ENCODE measurements at regions not wholly inside any gene's neighbourhood (a gene's known extent, or its start where the extent isn't known, plus 50 kb on each side); places are given as distances from the start of the nearest gene placed in this dataset.
"Not testable (repeated sequence)": the region's sequence is repeated elsewhere in the genome, so short reads cannot be mapped to it uniquely, and the experiment has no call there.

GRCh38 chr12:58671196-58671595 is 249.1 kb downstream of the LRIG3 start:
- DNase-seq: no peak
- no peak overlapping the region for H3K4me3 ChIP-seq
- WGBS, 2 donors: 38 to 41% methylated on average over 3 of the region's 3 CpGs
- TF ChIP-seq CTCF (IDR thresholded peaks at IDR 0.05; ENCODE audit: control extremely low read depth, extremely low read depth): no peak
- H3K27ac ChIP-seq (ENCODE audit: low read depth in 1 of 2, low read length in 1 of 2): no peak overlapping the region
- H3K27me3 ChIP-seq (ENCODE audit: control insufficient read depth in 3 of 3, insufficient read depth in 3 of 3, low read length in 2 of 3): no peaks in the 10 kb centered on the region
- H3K4me1 ChIP-seq (ENCODE audit: control insufficient read depth in 5 of 5, insufficient read depth in 5 of 5, low read length in 5 of 5): no peaks in the 10 kb centered on the region
- ATAC-seq (ENCODE audit: insufficient read depth, low FRiP score): no peak
- H3K36me3 ChIP-seq (ENCODE audit: control insufficient read depth in 4 of 4, insufficient read depth in 4 of 4, low read length in 4 of 4): no peaks in the 10 kb centered on the region
- no peaks in the 10 kb centered on the region for H3K9me3 ChIP-seq (ENCODE audit: control insufficient read depth in 4 of 4, insufficient read depth in 3 of 4, low read length in 3 of 4)
- H3K9ac ChIP-seq (ENCODE audit: insufficient read depth in 1 of 2, low read length in 2 of 2): no peak overlapping the region

DNA sequence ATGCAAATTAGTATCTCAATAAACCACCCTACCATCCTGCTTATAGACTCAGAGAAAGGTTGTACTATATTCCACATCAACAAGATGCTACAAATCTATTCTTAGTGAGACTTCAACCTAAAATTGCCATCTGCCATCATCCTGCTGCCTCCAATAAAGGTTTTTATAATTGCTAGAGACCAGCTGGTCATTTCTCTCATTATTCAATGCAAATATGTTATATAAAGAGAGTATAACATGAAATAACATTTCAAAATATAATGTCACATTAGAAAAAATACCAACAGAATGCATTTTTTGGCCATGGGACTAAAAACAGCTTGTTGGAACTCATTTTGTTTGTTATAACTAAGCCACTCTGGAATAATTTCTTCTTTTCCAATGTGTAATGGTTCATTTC is 247.3 kb downstream of the LRIG3 start:
- H3K4me3 ChIP-seq: no peak overlapping the region
- no peaks in the 10 kb centered on the region for H3K9me3 ChIP-seq (ENCODE audit: control insufficient read depth in 4 of 4, insufficient read depth in 3 of 4, low read length in 3 of 4)
- TF ChIP-seq CTCF (IDR thresholded peaks at IDR 0.05; ENCODE audit: control extremely low read depth, extremely low read depth): no peak
- no peak for ATAC-seq (ENCODE audit: insufficient read depth, low FRiP score)
- H3K27ac ChIP-seq (ENCODE audit: low read depth in 1 of 2, low read length in 1 of 2): no peak overlapping the region
- H3K9ac ChIP-seq (ENCODE audit: insufficient read depth in 1 of 2, low read length in 2 of 2): no peak overlapping the region
- H3K27me3 ChIP-seq (ENCODE audit: control insufficient read depth in 3 of 3, insufficient read depth in 3 of 3, low read length in 2 of 3): no peaks in the 10 kb centered on the region
- no peak for DNase-seq
- no peaks in the 10 kb centered on the region for H3K4me1 ChIP-seq (ENCODE audit: control insufficient read depth in 5 of 5, insufficient read depth in 5 of 5, low read length in 5 of 5)
- no peaks in the 10 kb centered on the region for H3K36me3 ChIP-seq (ENCODE audit: control insufficient read depth in 4 of 4, insufficient read depth in 4 of 4, low read length in 4 of 4)

DNA sequence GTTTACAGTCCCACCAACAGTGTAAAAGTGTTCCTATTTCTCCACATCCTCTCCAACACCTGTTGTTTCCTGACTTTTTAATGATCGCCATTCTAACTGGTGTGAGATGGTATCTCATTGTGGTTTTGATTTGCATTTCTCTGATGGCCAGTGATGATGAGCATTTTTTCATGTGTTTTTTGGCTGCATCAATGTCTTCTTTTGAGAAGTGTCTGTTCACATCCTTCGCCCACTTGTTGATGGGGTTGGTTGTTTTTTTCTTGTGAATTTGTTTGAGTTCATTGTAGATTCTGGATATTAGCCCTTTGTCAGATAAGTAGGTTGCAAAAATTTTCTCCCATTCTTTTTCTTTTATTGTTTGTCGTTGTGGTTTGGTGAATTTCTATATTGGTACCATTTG is 242.5 kb downstream of the LRIG3 start:
- peaks cover 0 to 10% (median under 1%) of the 10 kb centered on the region in 4 donors for H3K9me3 ChIP-seq (ENCODE audit: control insufficient read depth in 4 of 4, insufficient read depth in 3 of 4, low read length in 3 of 4)
- DNase-seq; ATAC-seq (ENCODE audit: insufficient read depth, low FRiP score); H3K9ac ChIP-seq (ENCODE audit: insufficient read depth in 1 of 2, low read length in 2 of 2); H3K27me3 ChIP-seq (ENCODE audit: control insufficient read depth in 3 of 3, insufficient read depth in 3 of 3, low read length in 2 of 3); H3K36me3 ChIP-seq (ENCODE audit: control insufficient read depth in 4 of 4, insufficient read depth in 4 of 4, low read length in 4 of 4); H3K27ac ChIP-seq (ENCODE audit: low read depth in 1 of 2, low read length in 1 of 2); H3K4me1 ChIP-seq (ENCODE audit: control insufficient read depth in 5 of 5, insufficient read depth in 5 of 5, low read length in 5 of 5); H3K4me3 ChIP-seq: not testable (repeated sequence)
- 91 to 96% methylated on average over 2 of the region's 3 CpGs for WGBS, 2 donors

DNA sequence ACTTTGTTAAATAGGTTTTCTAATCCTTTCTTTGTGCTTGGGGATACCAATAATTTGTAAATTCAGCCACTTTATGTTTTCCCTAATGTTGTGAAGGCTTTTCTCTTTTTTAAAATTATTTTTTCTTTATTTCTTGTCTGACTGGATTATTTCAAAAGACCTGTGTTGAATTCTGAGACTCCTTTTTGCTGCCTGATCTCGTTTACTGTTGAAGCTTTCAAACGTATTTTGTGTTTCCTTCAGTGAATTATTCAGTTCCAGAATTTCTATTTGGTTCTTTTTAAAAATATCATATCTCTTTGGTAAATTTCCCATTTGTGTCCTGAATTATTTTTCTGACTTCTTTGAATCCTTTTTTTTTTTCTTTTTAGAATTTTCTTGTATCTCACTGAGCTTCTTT is 241.6 kb downstream of the LRIG3 start:
- no peaks in the 10 kb centered on the region for H3K4me1 ChIP-seq (ENCODE audit: control insufficient read depth in 5 of 5, insufficient read depth in 5 of 5, low read length in 5 of 5)
- no peaks in the 10 kb centered on the region for H3K27me3 ChIP-seq (ENCODE audit: control insufficient read depth in 3 of 3, insufficient read depth in 3 of 3, low read length in 2 of 3)
- ATAC-seq (ENCODE audit: insufficient read depth, low FRiP score) (no peak), DNase-seq (no peak)
- H3K9me3 ChIP-seq (ENCODE audit: control insufficient read depth in 4 of 4, insufficient read depth in 3 of 4, low read length in 3 of 4): peaks cover 0 to 10% (median under 1%) of the 10 kb centered on the region in 4 donors
- H3K27ac ChIP-seq (ENCODE audit: low read depth in 1 of 2, low read length in 1 of 2): no peak overlapping the region
- no peak overlapping the region for H3K9ac ChIP-seq (ENCODE audit: insufficient read depth in 1 of 2, low read length in 2 of 2)
- no peaks in the 10 kb centered on the region for H3K36me3 ChIP-seq (ENCODE audit: control insufficient read depth in 4 of 4, insufficient read depth in 4 of 4, low read length in 4 of 4)
- no peak overlapping the region for H3K4me3 ChIP-seq
- WGBS, 2 donors: 81 to 89% methylated on average over 2 of the region's 2 CpGs
- no peak for TF ChIP-seq CTCF (IDR thresholded peaks at IDR 0.05; ENCODE audit: control extremely low read depth, extremely low read depth)

Measured in lung (tissue), 11 donors.